ENCODE measurements at regions not wholly inside any gene's neighbourhood (a gene's known extent, or its start where the extent isn't known, plus 50 kb on each side); places are given as distances from the start of the nearest gene placed in this dataset.

DNA sequence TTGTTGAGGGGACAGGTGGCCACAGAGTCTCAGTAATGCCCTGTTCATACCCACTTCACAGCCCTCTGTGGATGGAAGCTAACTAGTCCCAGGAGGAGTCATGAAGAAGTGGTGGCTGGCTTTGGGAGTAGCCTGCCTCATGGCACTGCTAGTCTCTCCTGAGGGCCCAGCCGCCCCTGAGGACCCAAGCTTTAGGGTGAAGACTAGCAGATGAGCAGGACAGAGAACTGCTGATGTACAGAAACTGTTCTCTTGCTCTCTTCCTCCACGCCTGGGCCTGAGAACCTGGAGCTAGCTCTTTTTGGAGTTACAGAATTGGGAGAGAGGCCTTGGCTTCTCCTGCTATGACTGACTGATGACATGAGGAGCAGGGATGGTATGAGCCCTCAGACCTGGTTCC lies 99.2 kb downstream of the RAMP3 start (continued):
- TF ChIP-seq, protein P1, sequence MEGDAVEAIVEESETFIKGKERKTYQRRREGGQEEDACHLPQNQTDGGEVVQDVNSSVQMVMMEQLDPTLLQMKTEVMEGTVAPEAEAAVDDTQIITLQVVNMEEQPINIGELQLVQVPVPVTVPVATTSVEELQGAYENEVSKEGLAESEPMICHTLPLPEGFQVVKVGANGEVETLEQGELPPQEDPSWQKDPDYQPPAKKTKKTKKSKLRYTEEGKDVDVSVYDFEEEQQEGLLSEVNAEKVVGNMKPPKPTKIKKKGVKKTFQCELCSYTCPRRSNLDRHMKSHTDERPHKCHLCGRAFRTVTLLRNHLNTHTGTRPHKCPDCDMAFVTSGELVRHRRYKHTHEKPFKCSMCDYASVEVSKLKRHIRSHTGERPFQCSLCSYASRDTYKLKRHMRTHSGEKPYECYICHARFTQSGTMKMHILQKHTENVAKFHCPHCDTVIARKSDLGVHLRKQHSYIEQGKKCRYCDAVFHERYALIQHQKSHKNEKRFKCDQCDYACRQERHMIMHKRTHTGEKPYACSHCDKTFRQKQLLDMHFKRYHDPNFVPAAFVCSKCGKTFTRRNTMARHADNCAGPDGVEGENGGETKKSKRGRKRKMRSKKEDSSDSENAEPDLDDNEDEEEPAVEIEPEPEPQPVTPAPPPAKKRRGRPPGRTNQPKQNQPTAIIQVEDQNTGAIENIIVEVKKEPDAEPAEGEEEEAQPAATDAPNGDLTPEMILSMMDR (conservative IDR thresholded peaks at IDR 0.05; ENCODE audit: low read depth in 2 of 2): no peak

DNA sequence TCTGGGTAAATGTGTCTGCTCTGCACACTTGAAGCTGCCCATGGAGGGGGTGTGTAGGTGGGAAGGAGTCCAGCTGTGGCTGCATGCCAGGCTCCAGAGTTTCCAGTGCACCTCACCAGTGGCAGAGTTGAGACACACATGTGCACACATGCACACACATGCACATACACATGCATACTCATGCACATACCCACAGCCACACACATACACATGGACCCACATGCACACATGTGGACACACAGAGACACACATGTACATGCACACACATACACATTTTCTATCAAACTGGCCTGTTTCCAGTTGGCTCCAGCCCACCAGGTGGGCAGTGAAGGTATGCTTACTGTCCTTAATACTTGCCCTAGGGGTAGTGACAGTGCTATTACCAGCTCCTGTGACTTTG lies 99.7 kb downstream of the RAMP3 start:
- H3K4me2 ChIP-seq: no peak overlapping the region
- no peaks in the 10 kb centered on the region for H3F3A ChIP-seq (replicated peaks; ENCODE audit: low read depth)
- Mint-ChIP-seq H3K4me3 (no peak overlapping the region), H3K27ac (no peak overlapping the region), H3K36me3 (ENCODE audit: low read depth) (peaks cover 6% of the 10 kb centered on the region; the same call in 2 of the 3 replicates), H3K9me3 (peaks cover 9% of the 10 kb centered on the region), H3K27me3 (ENCODE audit: insufficient read depth, low read depth, poor library complexity) (peaks cover 5% of the 10 kb centered on the region), H3K4me1 (peaks cover 8% of the 10 kb centered on the region)
- no peak overlapping the region for H3K4me3 ChIP-seq
- H3K36me3 ChIP-seq (ENCODE audit: insufficient read depth): no peaks in the 10 kb centered on the region
- 0 out of 2 replicates have a peak, but pooled peaks cover 4% of the 10 kb centered on the region for H3K9me2 ChIP-seq (ENCODE audit: insufficient read depth)
- H3K27me3 ChIP-seq (ENCODE audit: insufficient read depth): no peaks in the 10 kb centered on the region
- DNase-seq (ENCODE audit: low spot score): no peak
- no peak overlapping the region for H2AFZ ChIP-seq
- H3K79me2 ChIP-seq (replicated peaks; ENCODE audit: insufficient read depth): no peaks in the 10 kb centered on the region
- no peak overlapping the region for H3K27ac ChIP-seq (ENCODE audit: low read depth)
- H4K20me1 ChIP-seq (replicated peaks; ENCODE audit: insufficient read depth): no peaks in the 10 kb centered on the region
- no peaks in the 10 kb centered on the region for H3K4me1 ChIP-seq (ENCODE audit: insufficient read depth)
- no peak for ATAC-seq
- TF ChIP-seq, protein P2, sequence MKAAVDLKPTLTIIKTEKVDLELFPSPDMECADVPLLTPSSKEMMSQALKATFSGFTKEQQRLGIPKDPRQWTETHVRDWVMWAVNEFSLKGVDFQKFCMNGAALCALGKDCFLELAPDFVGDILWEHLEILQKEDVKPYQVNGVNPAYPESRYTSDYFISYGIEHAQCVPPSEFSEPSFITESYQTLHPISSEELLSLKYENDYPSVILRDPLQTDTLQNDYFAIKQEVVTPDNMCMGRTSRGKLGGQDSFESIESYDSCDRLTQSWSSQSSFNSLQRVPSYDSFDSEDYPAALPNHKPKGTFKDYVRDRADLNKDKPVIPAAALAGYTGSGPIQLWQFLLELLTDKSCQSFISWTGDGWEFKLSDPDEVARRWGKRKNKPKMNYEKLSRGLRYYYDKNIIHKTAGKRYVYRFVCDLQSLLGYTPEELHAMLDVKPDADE (IDR thresholded peaks at IDR 0.05): no peak
- TF ChIP-seq JUNB (IDR thresholded peaks at IDR 0.05; ENCODE audit: unreplicated experiment) (no peak), ZNF331 (CRISPR knock-in tag; IDR thresholded peaks at IDR 0.05; ENCODE audit: low read depth) (no peak), EZH2phosphoT487 (IDR thresholded peaks at IDR 0.05; ENCODE audit: unreplicated experiment) (no peak), CREB1 (CRISPR knock-in tag; IDR thresholded peaks at IDR 0.05; ENCODE audit: low read depth) (no peak), ZNF114 (CRISPR knock-in tag; IDR thresholded peaks at IDR 0.05) (no peak), NANOG (IDR thresholded peaks at IDR 0.05; ENCODE audit: borderline replicate concordance) (no peak), POLR2AphosphoS5 (IDR thresholded peaks at IDR 0.05; ENCODE audit: low read depth) (no peak), EZH2 (IDR thresholded peaks at IDR 0.05; ENCODE audit: low read depth, unreplicated experiment) (no peak), STAT1 (IDR thresholded peaks at IDR 0.05; ENCODE audit: unreplicated experiment) (no peak)
- TF ChIP-seq, protein P3, sequence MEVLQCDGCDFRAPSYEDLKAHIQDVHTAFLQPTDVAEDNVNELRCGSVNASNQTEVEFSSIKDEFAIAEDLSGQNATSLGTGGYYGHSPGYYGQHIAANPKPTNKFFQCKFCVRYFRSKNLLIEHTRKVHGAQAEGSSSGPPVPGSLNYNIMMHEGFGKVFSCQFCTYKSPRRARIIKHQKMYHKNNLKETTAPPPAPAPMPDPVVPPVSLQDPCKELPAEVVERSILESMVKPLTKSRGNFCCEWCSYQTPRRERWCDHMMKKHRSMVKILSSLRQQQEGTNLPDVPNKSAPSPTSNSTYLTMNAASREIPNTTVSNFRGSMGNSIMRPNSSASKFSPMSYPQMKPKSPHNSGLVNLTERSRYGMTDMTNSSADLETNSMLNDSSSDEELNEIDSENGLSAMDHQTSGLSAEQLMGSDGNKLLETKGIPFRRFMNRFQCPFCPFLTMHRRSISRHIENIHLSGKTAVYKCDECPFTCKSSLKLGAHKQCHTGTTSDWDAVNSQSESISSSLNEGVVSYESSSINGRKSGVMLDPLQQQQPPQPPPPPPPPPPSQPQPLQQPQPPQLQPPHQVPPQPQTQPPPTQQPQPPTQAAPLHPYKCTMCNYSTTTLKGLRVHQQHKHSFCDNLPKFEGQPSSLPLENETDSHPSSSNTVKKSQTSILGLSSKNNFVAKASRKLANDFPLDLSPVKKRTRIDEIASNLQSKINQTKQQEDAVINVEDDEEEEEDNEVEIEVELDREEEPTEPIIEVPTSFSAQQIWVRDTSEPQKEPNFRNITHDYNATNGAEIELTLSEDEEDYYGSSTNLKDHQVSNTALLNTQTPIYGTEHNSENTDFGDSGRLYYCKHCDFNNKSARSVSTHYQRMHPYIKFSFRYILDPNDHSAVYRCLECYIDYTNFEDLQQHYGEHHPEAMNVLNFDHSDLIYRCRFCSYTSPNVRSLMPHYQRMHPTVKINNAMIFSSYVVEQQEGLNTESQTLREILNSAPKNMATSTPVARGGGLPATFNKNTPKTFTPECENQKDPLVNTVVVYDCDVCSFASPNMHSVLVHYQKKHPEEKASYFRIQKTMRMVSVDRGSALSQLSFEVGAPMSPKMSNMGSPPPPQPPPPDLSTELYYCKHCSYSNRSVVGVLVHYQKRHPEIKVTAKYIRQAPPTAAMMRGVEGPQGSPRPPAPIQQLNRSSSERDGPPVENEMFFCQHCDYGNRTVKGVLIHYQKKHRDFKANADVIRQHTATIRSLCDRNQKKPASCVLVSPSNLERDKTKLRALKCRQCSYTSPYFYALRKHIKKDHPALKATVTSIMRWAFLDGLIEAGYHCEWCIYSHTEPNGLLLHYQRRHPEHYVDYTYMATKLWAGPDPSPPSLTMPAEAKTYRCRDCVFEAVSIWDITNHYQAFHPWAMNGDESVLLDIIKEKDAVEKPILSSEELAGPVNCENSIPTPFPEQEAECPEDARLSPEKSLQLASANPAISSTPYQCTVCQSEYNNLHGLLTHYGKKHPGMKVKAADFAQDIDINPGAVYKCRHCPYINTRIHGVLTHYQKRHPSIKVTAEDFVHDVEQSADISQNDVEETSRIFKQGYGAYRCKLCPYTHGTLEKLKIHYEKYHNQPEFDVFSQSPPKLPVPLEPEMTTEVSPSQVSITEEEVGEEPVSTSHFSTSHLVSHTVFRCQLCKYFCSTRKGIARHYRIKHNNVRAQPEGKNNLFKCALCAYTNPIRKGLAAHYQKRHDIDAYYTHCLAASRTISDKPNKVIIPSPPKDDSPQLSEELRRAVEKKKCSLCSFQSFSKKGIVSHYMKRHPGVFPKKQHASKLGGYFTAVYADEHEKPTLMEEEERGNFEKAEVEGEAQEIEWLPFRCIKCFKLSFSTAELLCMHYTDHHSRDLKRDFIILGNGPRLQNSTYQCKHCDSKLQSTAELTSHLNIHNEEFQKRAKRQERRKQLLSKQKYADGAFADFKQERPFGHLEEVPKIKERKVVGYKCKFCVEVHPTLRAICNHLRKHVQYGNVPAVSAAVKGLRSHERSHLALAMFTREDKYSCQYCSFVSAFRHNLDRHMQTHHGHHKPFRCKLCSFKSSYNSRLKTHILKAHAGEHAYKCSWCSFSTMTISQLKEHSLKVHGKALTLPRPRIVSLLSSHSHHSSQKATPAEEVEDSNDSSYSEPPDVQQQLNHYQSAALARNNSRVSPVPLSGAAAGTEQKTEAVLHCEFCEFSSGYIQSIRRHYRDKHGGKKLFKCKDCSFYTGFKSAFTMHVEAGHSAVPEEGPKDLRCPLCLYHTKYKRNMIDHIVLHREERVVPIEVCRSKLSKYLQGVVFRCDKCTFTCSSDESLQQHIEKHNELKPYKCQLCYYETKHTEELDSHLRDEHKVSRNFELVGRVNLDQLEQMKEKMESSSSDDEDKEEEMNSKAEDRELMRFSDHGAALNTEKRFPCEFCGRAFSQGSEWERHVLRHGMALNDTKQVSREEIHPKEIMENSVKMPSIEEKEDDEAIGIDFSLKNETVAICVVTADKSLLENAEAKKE (CRISPR knock-in tag; IDR thresholded peaks at IDR 0.05): no peak
- TF ChIP-seq, protein P1 (conservative IDR thresholded peaks at IDR 0.05; ENCODE audit: low read depth in 2 of 2): no peak

All from GM23338 (cell line).